ENCODE measurements at regions not wholly inside any gene's neighbourhood (a gene's known extent, or its start where the extent isn't known, plus 50 kb on each side); places are given as distances from the start of the nearest gene placed in this dataset.

DNA sequence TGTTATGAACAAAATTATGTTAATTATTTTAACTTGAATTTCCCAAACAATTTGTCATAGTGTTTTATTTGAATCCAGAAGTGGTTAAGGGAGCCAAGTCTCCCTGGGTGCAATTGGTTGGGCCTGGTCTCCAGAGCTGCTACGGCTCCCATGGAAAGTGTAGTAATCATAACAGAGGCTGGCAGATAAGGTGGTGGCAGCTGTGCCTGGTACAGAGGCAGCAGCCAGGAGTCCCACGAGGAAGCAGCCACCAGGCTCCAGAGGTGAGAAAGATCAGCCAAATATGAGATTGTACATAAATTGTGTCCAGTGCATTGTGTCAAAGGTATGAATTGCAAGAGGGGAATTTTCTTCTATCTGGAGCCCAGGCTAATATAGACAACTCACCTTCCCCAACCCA lies 368.9 kb upstream of the PTBP2 start:
- H3K27me3 ChIP-seq (ENCODE audit: insufficient read depth, poor library complexity, severe bottlenecking) = no peaks in the 10 kb centered on the region
- H3K4me3 ChIP-seq (replicated peaks; ENCODE audit: insufficient read depth, low read length) = no peak overlapping the region
- no peak for DNase-seq (ENCODE audit: low read depth in 1 of 2, low spot score in 1 of 2)
- no peak overlapping the region for H3K27ac ChIP-seq (replicated peaks)
- TF ChIP-seq, protein P1, sequence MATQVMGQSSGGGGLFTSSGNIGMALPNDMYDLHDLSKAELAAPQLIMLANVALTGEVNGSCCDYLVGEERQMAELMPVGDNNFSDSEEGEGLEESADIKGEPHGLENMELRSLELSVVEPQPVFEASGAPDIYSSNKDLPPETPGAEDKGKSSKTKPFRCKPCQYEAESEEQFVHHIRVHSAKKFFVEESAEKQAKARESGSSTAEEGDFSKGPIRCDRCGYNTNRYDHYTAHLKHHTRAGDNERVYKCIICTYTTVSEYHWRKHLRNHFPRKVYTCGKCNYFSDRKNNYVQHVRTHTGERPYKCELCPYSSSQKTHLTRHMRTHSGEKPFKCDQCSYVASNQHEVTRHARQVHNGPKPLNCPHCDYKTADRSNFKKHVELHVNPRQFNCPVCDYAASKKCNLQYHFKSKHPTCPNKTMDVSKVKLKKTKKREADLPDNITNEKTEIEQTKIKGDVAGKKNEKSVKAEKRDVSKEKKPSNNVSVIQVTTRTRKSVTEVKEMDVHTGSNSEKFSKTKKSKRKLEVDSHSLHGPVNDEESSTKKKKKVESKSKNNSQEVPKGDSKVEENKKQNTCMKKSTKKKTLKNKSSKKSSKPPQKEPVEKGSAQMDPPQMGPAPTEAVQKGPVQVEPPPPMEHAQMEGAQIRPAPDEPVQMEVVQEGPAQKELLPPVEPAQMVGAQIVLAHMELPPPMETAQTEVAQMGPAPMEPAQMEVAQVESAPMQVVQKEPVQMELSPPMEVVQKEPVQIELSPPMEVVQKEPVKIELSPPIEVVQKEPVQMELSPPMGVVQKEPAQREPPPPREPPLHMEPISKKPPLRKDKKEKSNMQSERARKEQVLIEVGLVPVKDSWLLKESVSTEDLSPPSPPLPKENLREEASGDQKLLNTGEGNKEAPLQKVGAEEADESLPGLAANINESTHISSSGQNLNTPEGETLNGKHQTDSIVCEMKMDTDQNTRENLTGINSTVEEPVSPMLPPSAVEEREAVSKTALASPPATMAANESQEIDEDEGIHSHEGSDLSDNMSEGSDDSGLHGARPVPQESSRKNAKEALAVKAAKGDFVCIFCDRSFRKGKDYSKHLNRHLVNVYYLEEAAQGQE (IDR thresholded peaks at IDR 0.05; ENCODE audit: insufficient replicate concordance, low read depth) = no peak
- TF ChIP-seq SPI1 (IDR thresholded peaks at IDR 0.05; ENCODE audit: borderline replicate concordance, low read depth) = no peak
- TF ChIP-seq POLR2AphosphoS5 (IDR thresholded peaks at IDR 0.05; ENCODE audit: low read depth) = no peak
- TF ChIP-seq, protein P2, sequence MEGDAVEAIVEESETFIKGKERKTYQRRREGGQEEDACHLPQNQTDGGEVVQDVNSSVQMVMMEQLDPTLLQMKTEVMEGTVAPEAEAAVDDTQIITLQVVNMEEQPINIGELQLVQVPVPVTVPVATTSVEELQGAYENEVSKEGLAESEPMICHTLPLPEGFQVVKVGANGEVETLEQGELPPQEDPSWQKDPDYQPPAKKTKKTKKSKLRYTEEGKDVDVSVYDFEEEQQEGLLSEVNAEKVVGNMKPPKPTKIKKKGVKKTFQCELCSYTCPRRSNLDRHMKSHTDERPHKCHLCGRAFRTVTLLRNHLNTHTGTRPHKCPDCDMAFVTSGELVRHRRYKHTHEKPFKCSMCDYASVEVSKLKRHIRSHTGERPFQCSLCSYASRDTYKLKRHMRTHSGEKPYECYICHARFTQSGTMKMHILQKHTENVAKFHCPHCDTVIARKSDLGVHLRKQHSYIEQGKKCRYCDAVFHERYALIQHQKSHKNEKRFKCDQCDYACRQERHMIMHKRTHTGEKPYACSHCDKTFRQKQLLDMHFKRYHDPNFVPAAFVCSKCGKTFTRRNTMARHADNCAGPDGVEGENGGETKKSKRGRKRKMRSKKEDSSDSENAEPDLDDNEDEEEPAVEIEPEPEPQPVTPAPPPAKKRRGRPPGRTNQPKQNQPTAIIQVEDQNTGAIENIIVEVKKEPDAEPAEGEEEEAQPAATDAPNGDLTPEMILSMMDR (IDR thresholded peaks at IDR 0.05; ENCODE audit: insufficient read depth, low read length) = no peak
- no peak for TF ChIP-seq GABPA (IDR thresholded peaks at IDR 0.05; ENCODE audit: low read depth)

DNA sequence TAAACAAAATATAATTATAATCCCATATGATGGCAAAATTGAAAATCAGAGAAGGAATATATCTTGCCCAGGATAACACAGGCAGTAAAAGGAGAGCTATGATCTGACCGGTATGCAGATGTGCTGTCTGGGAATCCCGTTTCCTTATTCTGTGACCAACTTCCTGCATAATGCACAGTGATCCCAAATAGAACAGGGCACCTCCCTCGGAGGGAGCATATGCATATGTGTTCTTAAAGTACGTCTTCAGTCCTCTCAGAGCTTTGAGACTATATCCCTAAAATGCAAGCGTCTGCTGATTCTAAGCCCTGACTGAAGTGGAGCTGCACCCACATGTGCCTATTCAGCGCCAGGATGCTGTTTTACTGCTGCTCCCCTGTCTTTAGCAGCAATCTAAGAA lies 366.1 kb upstream of the PTBP2 start:
- no peaks in the 10 kb centered on the region for H3K27me3 ChIP-seq (ENCODE audit: insufficient read depth, poor library complexity, severe bottlenecking)
- no peak overlapping the region for H3K4me3 ChIP-seq (replicated peaks; ENCODE audit: insufficient read depth, low read length)
- no peak for TF ChIP-seq GABPA (IDR thresholded peaks at IDR 0.05; ENCODE audit: low read depth)
- no peak for DNase-seq (ENCODE audit: low read depth in 1 of 2, low spot score in 1 of 2)
- no peak overlapping the region for H3K27ac ChIP-seq (replicated peaks)

GRCh38 chr1:96355961-96356360 lies 365.6 kb upstream of the PTBP2 start:
- TF ChIP-seq, protein P2 (IDR thresholded peaks at IDR 0.05; ENCODE audit: insufficient read depth, low read length) = no peak
- no peak for TF ChIP-seq GABPA (IDR thresholded peaks at IDR 0.05; ENCODE audit: low read depth)
- TF ChIP-seq SPI1 (IDR thresholded peaks at IDR 0.05; ENCODE audit: borderline replicate concordance, low read depth) = no peak
- TF ChIP-seq POLR2AphosphoS5 (IDR thresholded peaks at IDR 0.05; ENCODE audit: low read depth) = no peak
- TF ChIP-seq, protein P1 (IDR thresholded peaks at IDR 0.05; ENCODE audit: insufficient replicate concordance, low read depth) = no peak
- H3K27me3 ChIP-seq (ENCODE audit: insufficient read depth, poor library complexity, severe bottlenecking) = no peaks in the 10 kb centered on the region
- H3K4me3 ChIP-seq (replicated peaks; ENCODE audit: insufficient read depth, low read length) = no peak overlapping the region
- no peak for DNase-seq (ENCODE audit: low read depth in 1 of 2, low spot score in 1 of 2)
- no peak overlapping the region for H3K27ac ChIP-seq (replicated peaks)

DNA sequence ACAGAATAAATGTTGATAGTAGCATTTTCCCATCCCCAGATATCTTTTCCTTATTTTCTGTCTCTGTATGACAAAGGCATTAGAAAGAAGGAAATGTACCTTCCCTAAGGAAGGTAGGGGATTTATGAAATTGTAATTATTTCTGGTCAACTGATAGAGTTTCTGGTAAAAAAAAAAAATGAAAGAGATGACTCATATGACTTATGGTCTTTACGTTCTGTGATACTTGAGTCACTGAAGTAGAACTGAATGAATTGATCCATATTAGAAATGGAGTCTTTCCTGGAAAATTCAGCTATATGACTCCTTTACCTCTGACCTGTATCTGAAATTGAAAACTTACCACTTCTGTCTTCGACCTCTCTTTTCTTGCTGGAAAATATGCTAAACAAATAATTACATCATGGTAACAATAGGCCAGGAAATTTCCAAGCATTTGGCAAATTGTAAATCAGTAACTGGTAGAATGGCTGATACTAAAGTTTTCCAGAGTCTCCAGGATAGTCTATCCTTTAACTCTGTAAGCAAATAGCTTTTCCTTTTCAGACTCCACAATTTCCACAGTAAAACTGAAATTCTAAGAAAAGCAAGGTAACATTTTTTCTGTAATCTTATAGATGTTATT lies 364.3 kb upstream of the PTBP2 start:
- no peaks in the 10 kb centered on the region for H3K27me3 ChIP-seq (ENCODE audit: insufficient read depth, poor library complexity, severe bottlenecking)
- H3K27ac ChIP-seq (replicated peaks) = no peak overlapping the region
- no peak overlapping the region for H3K4me3 ChIP-seq (replicated peaks; ENCODE audit: insufficient read depth, low read length)
- DNase-seq (ENCODE audit: low read depth in 1 of 2, low spot score in 1 of 2) = no peak
- TF ChIP-seq, protein P2 (IDR thresholded peaks at IDR 0.05; ENCODE audit: insufficient read depth, low read length) = no peak
- TF ChIP-seq GABPA (IDR thresholded peaks at IDR 0.05; ENCODE audit: low read depth) = no peak
- TF ChIP-seq, protein P1 (IDR thresholded peaks at IDR 0.05; ENCODE audit: insufficient replicate concordance, low read depth) = no peak
- no peak for TF ChIP-seq POLR2AphosphoS5 (IDR thresholded peaks at IDR 0.05; ENCODE audit: low read depth)
